ENCODE measurements at regions not wholly inside any gene's neighbourhood (a gene's known extent, or its start where the extent isn't known, plus 50 kb on each side); places are given as distances from the start of the nearest gene placed in this dataset.

- no peak for TF ChIP-seq CTCF (IDR thresholded peaks at IDR 0.05; ENCODE audit: borderline replicate concordance, extremely low read depth, low read length, poor library complexity, severe bottlenecking)
- no peak for TF ChIP-seq EZH2 (IDR thresholded peaks at IDR 0.05; ENCODE audit: borderline replicate concordance, low read depth, low read length, severe bottlenecking)
These were observed 289.7 kb upstream of the ID4 start for GRCh38 chr6:19547507-19547906.
